ENCODE measurements at regions not wholly inside any gene's neighbourhood (a gene's known extent, or its start where the extent isn't known, plus 50 kb on each side); places are given as distances from the start of the nearest gene placed in this dataset.

DNA sequence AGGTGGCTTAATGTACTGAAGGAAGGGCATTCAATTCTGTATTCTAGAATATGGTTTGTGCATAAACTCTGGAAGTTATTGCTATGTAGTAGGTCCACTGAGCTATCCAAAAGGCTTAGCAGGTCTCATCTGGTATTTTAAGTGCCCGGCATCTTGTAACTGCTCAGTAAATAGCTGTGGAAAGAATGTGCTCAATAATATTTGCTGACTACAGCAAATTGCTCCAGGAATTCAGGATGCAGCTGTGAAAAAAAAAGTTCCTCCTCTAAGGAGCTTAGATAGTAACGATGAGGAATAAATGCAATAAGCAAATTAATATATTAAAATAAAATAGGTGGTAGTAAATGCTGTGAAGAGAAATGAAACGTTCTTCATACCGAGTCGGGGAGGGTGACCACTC is 857.1 kb downstream of the AACS start:
- TF ChIP-seq MAFK (IDR thresholded peaks at IDR 0.05; ENCODE audit: low read depth, low read length) = peak; percentile 87
- TF ChIP-seq PHF8 (conservative IDR thresholded peaks at IDR 0.05; ENCODE audit: low read depth, low read length) = no peak
- no peak overlapping the region for H2BK120ac ChIP-seq (replicated peaks; ENCODE audit: low read depth, low read length)
- H3K23me2 ChIP-seq (ENCODE audit: low read depth, low read length) = no peaks in the 10 kb centered on the region
- H3K27me3 ChIP-seq (replicated peaks in 1 of 4; ENCODE audit: control insufficient read depth in 3 of 4, extremely low read depth in 1 of 4, insufficient read depth in 3 of 4, low read length in 3 of 4) = no peaks in the 10 kb centered on the region; a peak in 1 of 7 replicates
- H3K14ac ChIP-seq (ENCODE audit: insufficient read length) = no peak overlapping the region
- no peak overlapping the region for H3K27ac ChIP-seq (ENCODE audit: low read depth, low read length)
- H3K9ac ChIP-seq (replicated peaks in 1 of 4; ENCODE audit: extremely low read depth in 1 of 4, low read depth in 3 of 4, low read length in 3 of 4) = no peak overlapping the region
- H4K8ac ChIP-seq (ENCODE audit: extremely low read depth, insufficient read depth, low read length) = no peak overlapping the region
- H3K79me2 ChIP-seq (ENCODE audit: control insufficient read depth in 1 of 2, insufficient read depth in 2 of 2, low read length in 2 of 2) = no peaks in the 10 kb centered on the region
- no peaks in the 10 kb centered on the region for H4K20me1 ChIP-seq (replicated peaks in 1 of 2; ENCODE audit: control insufficient read depth in 1 of 2, insufficient read depth in 2 of 2, low read length in 2 of 2)
- H2BK12ac ChIP-seq (ENCODE audit: low read depth, low read length) = no peak overlapping the region
- WGBS, 2 experiments (ENCODE audit: extremely low coverage in 1 of 2, insufficient coverage in 1 of 2, insufficient read length in 1 of 2, insufficient replicate concordance in 2 of 2, low coverage in 1 of 2, low lambda C conversion rate in 2 of 2, missing lambda C conversion rate in 1 of 2) = 93% methylated on average over 5 of the region's 5 CpGs; no CpG with 5 or more reads in 1 of the 2 experiments
- H3K23ac ChIP-seq (ENCODE audit: insufficient read length) = no peak overlapping the region
- no peaks in the 10 kb centered on the region for H3K79me1 ChIP-seq (ENCODE audit: low read depth, low read length)
- no peak overlapping the region for H2BK15ac ChIP-seq (ENCODE audit: low read length)
- no peak overlapping the region for H4K5ac ChIP-seq (ENCODE audit: insufficient read length, low read depth, low read length)
- no peaks in the 10 kb centered on the region for H3K36me3 ChIP-seq (ENCODE audit: control insufficient read depth in 2 of 4, insufficient read depth in 4 of 4, low read length in 3 of 4)
- 0 out of 4 replicates have a peak, but pooled peaks cover 0 to 3% of the 10 kb centered on the region in 2 experiments for H3K9me3 ChIP-seq (ENCODE audit: insufficient read depth in 2 of 2, low read depth in 1 of 2, low read length in 1 of 2)
- ChIA-PET CTCF (ENCODE audit: partially characterized antibody) (no interaction called here), POLR2A (ENCODE audit: partially characterized antibody) (interaction anchor here (0.6 kb wide), 1 partner anchor 133 kb away, joined by 3 read pairs; no protein-coding TSS in a partner anchor)
- H3K56ac ChIP-seq (replicated peaks; ENCODE audit: insufficient read length, low read depth, low read length) = no peak overlapping the region
- FAIRE-seq (no peak), DNase-seq (ENCODE audit: low read depth in 1 of 2, low spot score in 2 of 2) (no peak)
- no peak overlapping the region for H3K18ac ChIP-seq (ENCODE audit: extremely low read depth, low read length)
- H3K4me3 ChIP-seq (ENCODE audit: extremely low read depth in 1 of 4, insufficient read depth in 2 of 4, low read depth in 3 of 4, low read length in 4 of 4) = no peak overlapping the region
- no peak overlapping the region for H2AFZ ChIP-seq (ENCODE audit: low read length)
- H2BK20ac ChIP-seq (ENCODE audit: low read length) = no peak overlapping the region
- no peak overlapping the region for H3K4ac ChIP-seq (replicated peaks; ENCODE audit: insufficient read length, low read depth, low read length)
- no peak overlapping the region for H3K4me2 ChIP-seq (ENCODE audit: insufficient read depth in 1 of 2, low read depth in 2 of 2, low read length in 2 of 2)
- H3K4me1 ChIP-seq (replicated peaks in 1 of 4; ENCODE audit: control insufficient read depth in 3 of 4, insufficient read depth in 4 of 4, low read length in 3 of 4) = peaks cover 0 to 6% (median 0%) of the 10 kb centered on the region in 4 experiments; a peak in 2 of 7 replicates
- no peak overlapping the region for H2AK5ac ChIP-seq (ENCODE audit: low read depth, low read length)
- no peak overlapping the region for H4K91ac ChIP-seq (replicated peaks; ENCODE audit: insufficient read length, low read length)
- H2BK5ac ChIP-seq (ENCODE audit: low read depth, low read length) = no peak overlapping the region
